GM18868 (cell line): ENCODE measurements at regions not wholly inside any gene's neighbourhood (a gene's known extent, or its start where the extent isn't known, plus 50 kb on each side); places are given as distances from the start of the nearest gene placed in this dataset.
"Not testable (repeated sequence)": the region's sequence is repeated elsewhere in the genome, so short reads cannot be mapped to it uniquely, and the experiment has no call there.

Source experiments
- ATAC-seq: cut with Tn5 transposase; IDR thresholded peaks from one replicate; pipeline ENCODE4 v1.9.1; 2021; ENCODE audit warnings: mild to moderate bottlenecking, moderate library complexity; ENCODE audit not compliant: unreplicated experiment

GRCh38 chr13:66072097-66072496 is 1158.0 kb downstream of the PCDH9 start:
- not testable (repeated sequence) for ATAC-seq

GRCh38 chr13:66071608-66072007 is 1158.5 kb downstream of the PCDH9 start:
- ATAC-seq, result no peak

- ATAC-seq, result no peak
Observed at GRCh38 chr13:66071029-66071428, 1159.1 kb downstream of the PCDH9 start.

- ATAC-seq, result no peak
Observed at GRCh38 chr13:66069570-66069969, 1160.6 kb downstream of the PCDH9 start.

- no peak for ATAC-seq
Observed at GRCh38 chr13:66068683-66069082, 1161.5 kb downstream of the PCDH9 start.

GRCh38 chr13:66048888-66049287 is 1181.2 kb downstream of the PCDH9 start:
- ATAC-seq, result no peak

GRCh38 chr13:66040506-66040905 is 1189.6 kb downstream of the PCDH9 start:
- no peak for ATAC-seq

- ATAC-seq, result no peak
Observed at GRCh38 chr13:66037096-66037495, 1193.0 kb downstream of the PCDH9 start.

- no peak for ATAC-seq
Observed at GRCh38 chr13:66036636-66037035, 1193.5 kb downstream of the PCDH9 start.

GRCh38 chr13:66036024-66036614 is 1194.0 kb downstream of the PCDH9 start:
- no peak for ATAC-seq

- ATAC-seq, result no peak
Observed at GRCh38 chr13:66033924-66034323, 1196.2 kb downstream of the PCDH9 start.

GRCh38 chr13:66021846-66022245 is 1208.3 kb downstream of the PCDH9 start:
- no peak for ATAC-seq

GRCh38 chr13:66014771-66015170 is 1215.4 kb downstream of the PCDH9 start:
- ATAC-seq, result no peak

- ATAC-seq, result no peak
Observed at GRCh38 chr13:66009241-66009640, 1220.9 kb downstream of the PCDH9 start.

GRCh38 chr13:66003558-66003957 is 1226.6 kb downstream of the PCDH9 start:
- no peak for ATAC-seq

GRCh38 chr13:66001140-66001539 is 1229.0 kb downstream of the PCDH9 start:
- no peak for ATAC-seq

- no peak for ATAC-seq
Observed at GRCh38 chr13:65999411-65999810, 1230.7 kb downstream of the PCDH9 start.

GRCh38 chr13:65990684-65991083 is 1239.5 kb downstream of the PCDH9 start:
- no peak for ATAC-seq

GRCh38 chr13:65985612-65986011 is 1244.5 kb downstream of the PCDH9 start:
- no peak for ATAC-seq

- no peak for ATAC-seq
Observed at GRCh38 chr13:65977525-65977924, 1252.6 kb downstream of the PCDH9 start.

GRCh38 chr13:65971541-65971940 is 1258.6 kb downstream of the PCDH9 start:
- no peak for ATAC-seq

- peak; percentile 58 for ATAC-seq
Observed at GRCh38 chr13:65966991-65967451, 1263.1 kb downstream of the PCDH9 start.

- no peak for ATAC-seq
Observed at GRCh38 chr13:65965501-65965900, 1264.6 kb downstream of the PCDH9 start.
